K562 (cell line): ENCODE measurements at regions not wholly inside any gene's neighbourhood (a gene's known extent, or its start where the extent isn't known, plus 50 kb on each side); places are given as distances from the start of the nearest gene placed in this dataset.
A peak's percentile ranks its signal among the peaks of the same experiment; 100 is the strongest.

Experiments used
- ATAC-seq: fragments of 200-7000 bp; cut with Tn5 transposase; 3 replicates; pipeline ENCODE4 v1.9.1; 2020; ENCODE audit warnings: moderate library complexity
- BruUV-seq: library from RNA; stranded (reverse); fragments of 400-500 nt; replicated peaks from 2 replicates; lab custom pipeline; 2021; lab: Mats Ljungman, UMichigan
- CTCF ChIA-PET: fragments of 300-600 bp; formaldehyde crosslinking; extraction: SDS; loops from one replicate; lab custom pipeline; 2021; ENCODE audit warnings: low intra/inter-chr PET ratio; lab: Yijun Ruan, JAX
- POLR2A ChIA-PET: fragments of 300-600, 350-650 bp; sonication (Branson Sonifier 250); formaldehyde crosslinking; extraction: SDS; loops from one replicate; lab custom pipeline; 2021; ENCODE audit warnings: antibody characterized with exemption, inconsistent platforms; lab: Yijun Ruan, JAX
- DNase-seq, 4 experiments: peaks; one replicate each; pipeline versions ENCODE4 v3.0.0 to v3.0.0-alpha.2; 2011 to 2018; ENCODE audit warnings: low spot score in 3 of 4, mixed read lengths in 3 of 4; ENCODE audit errors: extremely low read depth in 1 of 4
- FAIRE-seq: peaks from 2 replicates; lab custom pipeline; 2011; peaks lifted over from hg19 to GRCh38; lab: Jason Lieb, UNC
- H2AFZ ChIP-seq: 2 replicates; pipeline ENCODE4 v1.6.0; 2011; ENCODE audit warnings: low read depth, low read length, control low read depth, inconsistent platforms
- H3K27ac ChIP-seq: fragments of 200-600 bp; 3 replicates; pipeline ENCODE4 v1.8.0; 2011; ENCODE audit warnings: low read depth, mild to moderate bottlenecking, control low read depth, inconsistent platforms, low read length, moderate library complexity, mixed read lengths; ENCODE audit errors: extremely low read depth
- H3K27me3 ChIP-seq, 2 experiments: fragments of 300-600 bp in 1 of 2; 2 replicates in 1 of 2; 3 replicates in 1 of 2; pipeline versions ENCODE4 v1.6.0 to v1.8.0; 2011; ENCODE audit warnings: inconsistent platforms in 2 of 2, low read length in 2 of 2, mild to moderate bottlenecking in 1 of 2, mixed read lengths in 1 of 2, moderate library complexity in 1 of 2; ENCODE audit not compliant: control insufficient read depth in 2 of 2, insufficient read depth in 2 of 2
- H3K36me3 ChIP-seq: fragments of 300-600 bp; 3 replicates; pipeline ENCODE4 v1.8.0; 2011; ENCODE audit warnings: mild to moderate bottlenecking, low read length, inconsistent platforms; ENCODE audit not compliant: control insufficient read depth, insufficient read depth
- H3K4me1 ChIP-seq, 2 experiments: fragments of 200-600 bp in 1 of 2; replicated peaks in 1 of 2; 2 replicates in 1 of 2; 3 replicates in 1 of 2; pipeline versions ENCODE4 v1.5.1 to v1.8.0; 2011; ENCODE audit warnings: inconsistent platforms in 2 of 2, low read length in 2 of 2, mild to moderate bottlenecking in 1 of 2, mixed read lengths in 1 of 2, moderate library complexity in 1 of 2; ENCODE audit not compliant: control insufficient read depth in 2 of 2, insufficient read depth in 2 of 2
- H3K4me2 ChIP-seq: 2 replicates; pipeline ENCODE4 v1.6.1; 2011; ENCODE audit warnings: low read length, control low read depth, inconsistent platforms, mixed read lengths; ENCODE audit not compliant: insufficient read depth
- H3K4me3 ChIP-seq: fragments of 200-600 bp; sonication (generic), shearing (Covaris generic); 2 replicates; pipeline ENCODE4 v1.5.1; 2016; ENCODE audit warnings: control low read depth, inconsistent platforms
- H3K79me2 ChIP-seq: fragments of 200-600 bp; 3 replicates; pipeline ENCODE4 v1.8.0; 2011; ENCODE audit warnings: low read length, inconsistent platforms; ENCODE audit not compliant: control insufficient read depth, insufficient read depth
- H3K9ac ChIP-seq, 2 experiments: 2 replicates each; pipeline versions ENCODE4 v1.6.0 to v1.6.1; 2011; ENCODE audit warnings: low read depth in 2 of 2, low read length in 2 of 2, control low read depth in 1 of 2, inconsistent platforms in 1 of 2, mild to moderate bottlenecking in 1 of 2, mixed read lengths in 1 of 2; ENCODE audit not compliant: insufficient read depth in 1 of 2
- H3K9me1 ChIP-seq: one replicate; pipeline ENCODE4 v1.6.0; 2011; ENCODE audit warnings: inconsistent platforms, mild to moderate bottlenecking, low read length, moderate library complexity; ENCODE audit not compliant: control insufficient read depth, insufficient read depth
- H3K9me3 ChIP-seq: replicated peaks from 2 replicates; pipeline ENCODE4 v1.5.1; 2011; ENCODE audit warnings: low read depth, low read length, inconsistent platforms; ENCODE audit not compliant: control insufficient read depth, insufficient read depth
- H4K20me1 ChIP-seq: replicated peaks from 2 replicates; pipeline ENCODE4 v1.6.1; 2011; ENCODE audit warnings: low read length, inconsistent platforms, mixed read lengths; ENCODE audit not compliant: control insufficient read depth, insufficient read depth
- ELF1 ChIP-seq: fragments of 200-800 bp; sonication (Bioruptor generic); IDR thresholded peaks from 2 replicates; pipeline ENCODE4 v1.6.1; 2016; ENCODE audit warnings: missing genetic modification characterization, missing compliant biosample characterization
- ZNF384 ChIP-seq: IDR thresholded peaks from 2 replicates; pipeline ENCODE4 v1.6.1; 2012; ENCODE audit warnings: low read depth, low read length, improper control_type of control experiment
- ZNF584 ChIP-seq: fragments of 200-800 bp; sonication (Bioruptor generic); IDR thresholded peaks from 2 replicates; pipeline ENCODE4 v1.6.1; 2016; ENCODE audit warnings: low read depth, mild to moderate bottlenecking, missing genetic modification characterization, missing compliant biosample characterization
- WGBS: fragments of 100-300 bp; shearing (Covaris generic); methylation state at CpG from one replicate; pipeline ENCODE4 v1.1.6; 2016; ENCODE audit warnings: low coverage, mixed read lengths; ENCODE audit not compliant: insufficient coverage; ENCODE audit errors: missing lambda C conversion rate; 5-methylcytosine and 5-hydroxymethylcytosine counted together
- in situ Hi-C: fragments of 300-500 bp; cut with MboI; formaldehyde crosslinking; loops from 4 replicates; pipeline ENCODE4 v1.15.0; 2018; ENCODE audit warnings: inconsistent platforms, mixed read lengths
- intact Hi-C: fragments of 100-400 bp; cut with micrococcal nuclease; formaldehyde crosslinking; loops from 2 replicates; pipeline ENCODE4 v1.14.2; 2022
- TF ChIP-seq, protein P1 (sequence below): fragments of 250-450 bp; sonication (Bioruptor Pico); IDR thresholded peaks from 2 replicates; pipeline ENCODE4 v1.4.0; 2020; ENCODE audit warnings: mild to moderate bottlenecking, moderate library complexity, borderline replicate concordance
- TF ChIP-seq, protein P2 (sequence below): fragments of 250-450 bp; sonication (Bioruptor Pico); IDR thresholded peaks from 2 replicates; pipeline ENCODE4 v1.5.0; 2021

DNA sequence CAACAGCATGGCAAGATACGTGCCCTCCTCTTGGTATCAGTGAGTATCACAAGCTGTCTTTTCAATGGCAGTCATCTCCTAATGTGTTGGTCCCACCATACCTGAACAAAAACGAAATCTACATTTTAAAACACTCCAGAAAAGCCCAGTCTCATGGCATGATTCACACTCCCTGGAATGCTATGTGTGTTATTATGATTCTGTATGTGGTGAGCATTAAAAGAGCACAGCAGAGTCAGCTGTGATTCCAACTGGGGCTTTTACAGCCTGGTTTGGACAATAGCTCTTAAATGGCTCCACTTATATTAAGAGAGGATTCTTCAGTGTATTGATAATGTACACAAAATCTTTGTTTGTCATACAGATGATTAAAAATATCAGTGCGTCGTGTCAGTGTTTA, 274.1 kb upstream of the GK2 start (continued):
- TF ChIP-seq, protein P1, sequence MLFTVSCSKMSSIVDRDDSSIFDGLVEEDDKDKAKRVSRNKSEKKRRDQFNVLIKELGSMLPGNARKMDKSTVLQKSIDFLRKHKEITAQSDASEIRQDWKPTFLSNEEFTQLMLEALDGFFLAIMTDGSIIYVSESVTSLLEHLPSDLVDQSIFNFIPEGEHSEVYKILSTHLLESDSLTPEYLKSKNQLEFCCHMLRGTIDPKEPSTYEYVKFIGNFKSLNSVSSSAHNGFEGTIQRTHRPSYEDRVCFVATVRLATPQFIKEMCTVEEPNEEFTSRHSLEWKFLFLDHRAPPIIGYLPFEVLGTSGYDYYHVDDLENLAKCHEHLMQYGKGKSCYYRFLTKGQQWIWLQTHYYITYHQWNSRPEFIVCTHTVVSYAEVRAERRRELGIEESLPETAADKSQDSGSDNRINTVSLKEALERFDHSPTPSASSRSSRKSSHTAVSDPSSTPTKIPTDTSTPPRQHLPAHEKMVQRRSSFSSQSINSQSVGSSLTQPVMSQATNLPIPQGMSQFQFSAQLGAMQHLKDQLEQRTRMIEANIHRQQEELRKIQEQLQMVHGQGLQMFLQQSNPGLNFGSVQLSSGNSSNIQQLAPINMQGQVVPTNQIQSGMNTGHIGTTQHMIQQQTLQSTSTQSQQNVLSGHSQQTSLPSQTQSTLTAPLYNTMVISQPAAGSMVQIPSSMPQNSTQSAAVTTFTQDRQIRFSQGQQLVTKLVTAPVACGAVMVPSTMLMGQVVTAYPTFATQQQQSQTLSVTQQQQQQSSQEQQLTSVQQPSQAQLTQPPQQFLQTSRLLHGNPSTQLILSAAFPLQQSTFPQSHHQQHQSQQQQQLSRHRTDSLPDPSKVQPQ, result no peak
- TF ChIP-seq, protein P2, sequence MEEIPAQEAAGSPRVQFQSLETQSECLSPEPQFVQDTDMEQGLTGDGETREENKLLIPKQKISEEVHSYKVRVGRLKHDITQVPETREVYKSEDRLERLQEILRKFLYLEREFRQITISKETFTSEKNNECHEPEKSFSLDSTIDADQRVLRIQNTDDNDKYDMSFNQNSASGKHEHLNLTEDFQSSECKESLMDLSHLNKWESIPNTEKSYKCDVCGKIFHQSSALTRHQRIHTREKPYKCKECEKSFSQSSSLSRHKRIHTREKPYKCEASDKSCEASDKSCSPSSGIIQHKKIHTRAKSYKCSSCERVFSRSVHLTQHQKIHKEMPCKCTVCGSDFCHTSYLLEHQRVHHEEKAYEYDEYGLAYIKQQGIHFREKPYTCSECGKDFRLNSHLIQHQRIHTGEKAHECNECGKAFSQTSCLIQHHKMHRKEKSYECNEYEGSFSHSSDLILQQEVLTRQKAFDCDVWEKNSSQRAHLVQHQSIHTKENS, result no peak
- no peak for TF ChIP-seq ELF1 (tag)

DNA sequence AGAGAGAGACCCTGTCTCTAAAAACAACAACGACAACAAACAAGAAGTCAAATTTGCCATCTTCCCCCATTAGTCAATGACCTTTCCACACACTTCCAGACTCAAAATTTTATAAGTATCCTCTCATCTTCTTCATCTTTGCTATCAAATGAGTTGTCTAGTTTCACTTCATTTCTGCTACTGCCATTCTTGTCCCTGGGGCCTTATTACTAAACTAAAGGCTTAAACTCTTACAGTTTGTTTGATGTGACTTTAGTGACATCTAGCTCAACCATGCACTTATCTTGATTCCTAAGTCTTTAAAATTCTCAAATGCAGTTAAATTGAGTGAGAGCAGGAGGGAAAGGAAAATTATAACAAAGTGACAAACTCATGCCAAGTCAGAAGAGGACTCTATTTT, 271.8 kb upstream of the GK2 start:
- WGBS, result 60% methylated on average over 1 of the region's 1 CpG
- no TSS peak for BruUV-seq
- CTCF ChIA-PET, result no interaction called here
- peak overlapping the region; percentile 22; the same call in 1 of the 2 replicates for H2AFZ ChIP-seq
- H3K79me2 ChIP-seq, result no peaks in the 10 kb centered on the region
- H3K9me1 ChIP-seq, result no peaks in the 10 kb centered on the region
- no peak overlapping the region for H3K9ac ChIP-seq
- DNase-seq, result no peak
- POLR2A ChIA-PET, result no interaction called here
- in situ Hi-C loops, result no loop called here
- H3K4me2 ChIP-seq, result no peak overlapping the region
- TF ChIP-seq ZNF584 (CRISPR knock-in tag) (0 out of 2 replicates have a peak, but pooled peaks have one; percentile 25), ZNF384 (no peak)
- TF ChIP-seq, all 486 proteins: peak for 1
- Histone ChIP-seq H4K20me1 (no peaks in the 10 kb centered on the region), H3K27ac (no peak overlapping the region), H3K27me3 (no peaks in the 10 kb centered on the region), H3K36me3 (no peaks in the 10 kb centered on the region), H3K9me3 (no peaks in the 10 kb centered on the region), H3K4me3 (no peak overlapping the region), H3K4me1 (peaks cover 0 to 25% of the 10 kb centered on the region in 2 experiments; a peak in 3 of 5 replicates)
- intact Hi-C loops, result loop anchor here (5.0 kb wide), 1 partner anchor 53 kb away; no protein-coding TSS in a partner anchor
- FAIRE-seq, result peak; percentile 54
- no peak for ATAC-seq
